ENCODE measurements at regions not wholly inside any gene's neighbourhood (a gene's known extent, or its start where the extent isn't known, plus 50 kb on each side); places are given as distances from the start of the nearest gene placed in this dataset.

DNA sequence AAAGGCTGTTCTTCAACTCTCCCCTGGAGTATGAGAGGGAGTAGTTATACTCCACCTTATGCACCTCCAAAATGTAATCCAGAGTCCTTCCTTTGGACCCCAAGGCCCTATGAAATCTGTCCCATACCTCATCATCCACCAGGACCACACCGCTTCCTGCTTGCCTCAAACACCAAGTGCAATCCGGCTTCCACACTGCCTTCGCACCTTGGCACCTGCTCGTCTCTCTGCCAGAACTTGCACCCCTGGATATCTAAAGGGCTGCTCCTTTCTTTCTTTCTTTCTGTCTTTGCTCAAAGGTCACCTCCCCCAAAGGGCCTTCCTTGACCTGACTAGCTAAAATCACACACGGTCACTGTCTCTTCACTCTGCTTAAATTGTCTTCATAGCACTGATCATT lies 63.9 kb upstream of the SHB start:
- TF ChIP-seq ZFX (IDR thresholded peaks at IDR 0.05) = no peak
- TF ChIP-seq, protein P1, sequence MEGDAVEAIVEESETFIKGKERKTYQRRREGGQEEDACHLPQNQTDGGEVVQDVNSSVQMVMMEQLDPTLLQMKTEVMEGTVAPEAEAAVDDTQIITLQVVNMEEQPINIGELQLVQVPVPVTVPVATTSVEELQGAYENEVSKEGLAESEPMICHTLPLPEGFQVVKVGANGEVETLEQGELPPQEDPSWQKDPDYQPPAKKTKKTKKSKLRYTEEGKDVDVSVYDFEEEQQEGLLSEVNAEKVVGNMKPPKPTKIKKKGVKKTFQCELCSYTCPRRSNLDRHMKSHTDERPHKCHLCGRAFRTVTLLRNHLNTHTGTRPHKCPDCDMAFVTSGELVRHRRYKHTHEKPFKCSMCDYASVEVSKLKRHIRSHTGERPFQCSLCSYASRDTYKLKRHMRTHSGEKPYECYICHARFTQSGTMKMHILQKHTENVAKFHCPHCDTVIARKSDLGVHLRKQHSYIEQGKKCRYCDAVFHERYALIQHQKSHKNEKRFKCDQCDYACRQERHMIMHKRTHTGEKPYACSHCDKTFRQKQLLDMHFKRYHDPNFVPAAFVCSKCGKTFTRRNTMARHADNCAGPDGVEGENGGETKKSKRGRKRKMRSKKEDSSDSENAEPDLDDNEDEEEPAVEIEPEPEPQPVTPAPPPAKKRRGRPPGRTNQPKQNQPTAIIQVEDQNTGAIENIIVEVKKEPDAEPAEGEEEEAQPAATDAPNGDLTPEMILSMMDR (conservative IDR thresholded peaks at IDR 0.05) = no peak
- no peak overlapping the region for H3K27ac ChIP-seq

DNA sequence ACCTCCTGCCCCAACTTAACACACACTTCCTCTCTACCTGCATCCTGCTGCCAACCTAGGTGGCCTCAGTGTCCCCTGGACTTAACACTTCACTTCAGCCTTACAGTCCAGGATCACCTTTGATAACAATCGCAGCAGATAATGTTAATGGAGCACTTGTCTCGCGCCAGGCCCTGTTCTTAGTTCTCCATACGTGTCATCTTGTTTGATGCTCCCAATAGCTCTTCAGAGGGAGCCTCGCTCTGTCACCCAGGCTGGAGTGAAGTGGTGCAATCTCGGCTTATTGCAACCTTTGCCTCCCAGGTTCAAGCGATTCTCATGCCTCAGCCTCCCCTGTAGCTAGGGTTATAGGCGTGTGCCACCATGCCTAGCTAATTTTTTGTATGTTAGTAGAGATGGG lies 62.7 kb upstream of the SHB start:
- H3K27ac ChIP-seq = no peak overlapping the region
- TF ChIP-seq ZFX (IDR thresholded peaks at IDR 0.05) = no peak
- TF ChIP-seq, protein P1 (conservative IDR thresholded peaks at IDR 0.05) = no peak

DNA sequence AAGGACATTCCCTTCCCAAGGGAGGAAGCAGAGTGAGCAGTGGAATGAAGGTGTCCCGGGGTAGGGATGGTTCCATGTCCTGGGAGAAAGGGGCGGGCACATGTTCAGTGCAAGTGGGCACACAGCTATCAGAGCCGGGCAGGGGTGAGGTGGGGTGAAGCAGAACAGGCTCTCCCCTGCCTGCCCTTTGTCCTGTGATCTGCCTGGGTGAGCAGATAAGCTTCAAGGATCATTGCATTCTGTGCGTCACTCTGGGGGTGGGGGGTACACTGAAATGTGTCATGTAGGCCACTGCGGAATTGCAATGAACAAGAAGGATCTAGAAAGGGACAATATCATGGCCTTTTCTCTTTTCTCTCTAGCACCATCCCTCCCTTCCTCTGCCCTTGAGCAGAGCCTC lies 61.7 kb upstream of the SHB start:
- TF ChIP-seq, protein P1 (conservative IDR thresholded peaks at IDR 0.05) = no peak
- no peak for TF ChIP-seq ZFX (IDR thresholded peaks at IDR 0.05)

DNA sequence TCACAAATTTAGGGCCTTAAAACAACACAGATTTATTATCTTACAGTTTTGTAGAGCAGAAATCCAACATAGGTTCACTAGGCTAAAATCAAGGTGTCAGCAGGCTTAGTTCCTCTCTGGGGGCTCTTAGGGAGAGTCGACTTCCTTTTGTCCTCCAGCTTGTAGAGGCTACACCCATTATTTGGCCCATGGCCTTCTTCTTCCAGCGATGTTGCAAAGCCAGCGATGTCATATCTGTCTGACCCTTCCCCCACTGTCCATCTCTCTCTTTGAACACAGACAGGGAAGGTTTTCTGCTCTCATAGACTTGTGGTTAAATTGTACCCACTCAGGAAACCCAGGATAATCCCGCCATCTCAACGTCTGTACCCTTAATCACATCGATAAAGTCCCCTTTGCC lies 60.3 kb upstream of the SHB start:
- H3K27ac ChIP-seq = no peak overlapping the region
- TF ChIP-seq, protein P1 (conservative IDR thresholded peaks at IDR 0.05) = no peak
- no peak for TF ChIP-seq ZFX (IDR thresholded peaks at IDR 0.05)

More for the DNA sequence above, 61.7 kb upstream of the SHB start:
- no peak overlapping the region for H3K27ac ChIP-seq

- H3K27ac ChIP-seq = no peak overlapping the region
- TF ChIP-seq ZFX (IDR thresholded peaks at IDR 0.05) = no peak
- TF ChIP-seq, protein P1 (conservative IDR thresholded peaks at IDR 0.05) = no peak
These were observed 59.8 kb upstream of the SHB start for GRCh38 chr9:38128752-38129270.

GRCh38 chr9:38127271-38127839 lies 58.3 kb upstream of the SHB start:
- TF ChIP-seq, protein P1 (conservative IDR thresholded peaks at IDR 0.05) = no peak
- no peak for TF ChIP-seq ZFX (IDR thresholded peaks at IDR 0.05)
- no peak overlapping the region for H3K27ac ChIP-seq

DNA sequence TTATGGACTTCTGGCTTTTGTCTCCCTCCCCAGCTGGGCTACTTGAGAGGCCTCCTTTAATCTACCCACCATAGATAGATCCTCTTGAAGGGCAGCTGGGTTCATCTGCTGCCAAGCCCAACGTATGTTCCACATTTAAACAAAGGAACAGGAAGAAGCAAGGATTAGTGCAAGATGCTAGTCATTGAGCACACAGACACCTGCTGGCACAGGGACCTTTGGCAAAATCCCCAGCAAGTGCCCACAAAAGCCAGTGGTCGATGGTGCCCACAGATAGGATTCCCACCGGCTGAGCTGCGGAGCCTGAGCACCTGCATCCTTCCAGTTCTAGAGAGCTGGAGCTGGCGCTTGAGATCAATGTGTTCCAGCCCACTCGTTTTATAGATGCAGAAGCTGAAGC lies 57.7 kb upstream of the SHB start:
- no peak overlapping the region for H3K27ac ChIP-seq
- TF ChIP-seq, protein P1 (conservative IDR thresholded peaks at IDR 0.05) = no peak
- TF ChIP-seq ZFX (IDR thresholded peaks at IDR 0.05) = no peak
